GM21786 (cell line): ENCODE measurements at regions not wholly inside any gene's neighbourhood (a gene's known extent, or its start where the extent isn't known, plus 50 kb on each side); places are given as distances from the start of the nearest gene placed in this dataset.
"Not testable (repeated sequence)": the region's sequence is repeated elsewhere in the genome, so short reads cannot be mapped to it uniquely, and the experiment has no call there.

Experiments
- ATAC-seq: cut with Tn5 transposase; IDR thresholded peaks from one replicate; pipeline ENCODE4 v1.9.1; 2021; ENCODE audit not compliant: unreplicated experiment

DNA sequence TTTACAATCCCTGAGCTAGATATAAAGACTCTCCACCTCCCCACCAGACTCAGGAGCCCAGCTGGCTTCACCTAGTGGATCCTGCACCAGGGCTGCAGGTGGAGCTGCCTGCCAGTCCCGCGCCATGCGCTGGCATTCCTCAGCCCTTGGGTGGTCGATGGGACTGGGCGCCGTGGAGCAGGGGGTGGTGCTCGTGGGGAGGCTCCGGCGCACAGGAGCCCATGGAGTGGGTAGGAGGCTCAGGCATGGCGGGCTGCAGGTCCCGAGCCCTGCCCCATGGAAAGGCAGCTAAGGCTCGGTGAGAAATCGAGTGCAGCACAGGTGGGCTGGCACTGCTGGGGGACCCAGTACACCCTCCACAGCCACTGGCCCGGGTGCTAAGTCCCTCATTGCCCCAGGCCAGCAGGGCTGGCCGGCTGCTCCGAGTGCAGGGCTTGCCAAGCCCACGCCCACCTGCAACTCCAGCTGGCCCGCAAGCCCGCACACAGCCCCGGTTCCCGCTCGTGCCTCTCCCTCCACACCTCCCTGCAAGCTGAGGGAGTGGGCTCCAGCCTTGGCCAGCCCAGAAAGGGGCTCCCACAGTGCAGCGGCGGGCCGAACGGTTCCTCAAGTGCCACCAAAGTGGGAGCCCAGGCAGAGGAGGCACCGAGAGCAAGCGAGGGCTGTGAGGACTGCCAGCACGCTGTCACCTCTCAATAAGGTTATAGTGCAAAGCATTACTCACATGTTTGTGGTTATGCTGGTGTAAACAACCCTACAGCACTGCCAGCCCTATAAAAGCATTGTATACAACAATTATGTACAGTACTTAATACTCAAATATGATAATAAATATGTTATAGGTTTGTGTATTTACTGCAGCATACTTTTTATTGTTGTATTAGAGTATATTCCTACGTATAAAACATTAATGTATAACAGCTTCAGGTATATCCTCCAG lies 757.3 kb downstream of the SLC6A15 start:
- not testable (repeated sequence) for ATAC-seq

DNA sequence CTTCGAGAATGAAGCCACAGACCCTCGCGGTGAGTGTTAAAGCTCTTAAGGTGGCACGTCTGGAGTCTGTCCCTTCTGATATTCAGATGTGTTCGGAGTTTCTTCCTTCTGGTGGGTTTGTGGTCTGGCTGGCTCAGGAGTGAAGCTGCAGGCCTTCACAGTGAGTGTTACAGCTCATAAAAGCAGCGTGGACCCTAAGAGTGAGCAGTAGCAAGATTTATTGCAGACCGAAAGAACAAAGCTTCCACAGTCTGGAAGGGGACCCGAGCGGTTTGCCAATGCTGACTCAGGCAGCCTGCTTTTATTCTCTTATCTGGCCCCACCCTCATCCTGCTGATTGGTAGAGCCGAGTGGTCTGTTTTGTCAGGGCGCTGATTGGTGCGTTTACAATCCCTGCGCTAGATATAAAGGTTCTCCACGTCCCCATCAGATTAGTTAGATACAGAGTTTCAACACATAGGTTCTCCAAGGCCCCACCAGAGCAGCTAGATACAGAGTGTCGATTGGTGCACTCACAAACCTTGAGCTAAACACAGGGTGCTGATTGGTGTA lies 758.1 kb downstream of the SLC6A15 start:
- ATAC-seq, result not testable (repeated sequence)

- no peak for ATAC-seq
Observed at GRCh38 chr12:84150201-84150600, 762.4 kb downstream of the SLC6A15 start.

- ATAC-seq, result no peak
Observed at GRCh38 chr12:84148335-84148734, 764.3 kb downstream of the SLC6A15 start.

DNA sequence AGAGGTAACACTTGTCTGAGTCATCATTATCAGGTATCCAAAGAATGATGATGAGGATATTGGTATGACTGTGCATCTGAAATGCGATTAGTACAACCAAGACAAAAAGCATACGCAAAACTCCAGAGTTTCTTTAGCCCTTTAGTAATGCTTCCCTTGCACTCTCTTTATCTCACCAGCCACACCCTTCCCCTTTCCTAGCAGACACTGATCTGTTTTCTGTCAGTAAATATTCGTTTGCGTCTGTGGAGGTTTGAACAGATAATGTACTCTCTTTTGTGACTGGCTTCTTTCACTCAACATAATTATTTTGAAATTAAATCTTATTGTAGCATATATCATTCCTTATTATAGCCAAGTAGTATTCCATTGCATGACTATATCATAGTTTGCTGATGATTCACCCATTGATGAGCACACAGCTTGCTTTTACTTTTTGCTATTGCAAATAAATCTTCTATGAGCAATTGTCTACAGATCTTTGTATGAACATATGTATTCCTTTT lies 775.7 kb downstream of the SLC6A15 start:
- no peak for ATAC-seq

DNA sequence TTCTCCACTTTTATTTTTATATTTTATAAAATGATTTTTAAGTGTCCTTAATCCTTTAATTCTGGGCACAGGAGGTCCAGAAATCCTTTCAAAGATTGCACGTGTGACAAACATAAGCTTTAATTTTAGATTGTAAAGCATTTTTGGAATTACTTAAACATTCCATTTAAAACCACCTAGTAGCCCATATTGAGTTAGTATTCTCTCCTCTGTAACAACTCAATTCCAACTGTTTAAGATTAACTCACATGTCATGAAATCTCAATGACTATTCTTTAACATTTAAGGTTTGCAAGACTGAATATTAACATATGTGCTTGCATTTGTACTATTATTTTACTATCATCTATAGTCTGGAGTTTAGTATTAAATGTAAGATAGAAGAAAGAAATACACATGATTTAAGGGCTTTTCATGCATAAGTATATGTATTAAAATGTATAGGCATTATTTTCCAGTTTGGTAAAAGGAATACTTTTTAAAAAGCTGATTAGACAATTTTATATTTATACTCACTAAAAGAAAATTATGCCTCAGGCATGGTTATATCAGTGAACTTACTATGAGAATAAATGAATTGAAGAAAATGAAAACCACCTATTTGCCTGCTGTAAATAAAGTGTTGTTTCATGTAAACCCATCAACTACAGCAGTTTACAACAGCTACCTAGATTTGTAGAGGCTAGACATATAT lies 776.9 kb downstream of the SLC6A15 start:
- no peak for ATAC-seq

DNA sequence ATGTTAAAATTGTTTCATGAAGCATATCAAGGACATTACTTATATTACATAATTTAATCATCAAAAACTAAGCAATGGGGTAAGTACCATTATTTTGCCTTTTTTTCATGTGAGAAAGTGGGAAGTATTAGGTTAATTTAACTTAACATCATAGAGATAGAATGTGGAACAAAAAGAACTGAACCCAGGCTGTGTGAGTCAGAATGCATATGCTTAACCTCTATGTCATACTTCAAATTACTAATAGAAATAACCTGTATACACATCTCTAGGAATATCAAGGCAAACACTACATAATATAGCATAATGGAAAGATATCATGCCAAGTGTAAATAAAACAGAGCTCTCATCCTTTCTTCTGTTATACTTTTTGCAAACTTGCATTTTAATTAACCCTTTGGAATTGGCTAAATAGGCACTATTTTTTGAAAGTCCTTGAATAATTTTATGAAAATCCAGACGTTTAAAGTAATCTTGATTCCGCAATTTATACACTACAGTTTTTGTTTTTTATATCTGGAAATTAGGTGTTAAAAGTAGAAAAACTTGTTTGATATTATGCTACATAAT lies 777.7 kb downstream of the SLC6A15 start:
- ATAC-seq, result no peak

- ATAC-seq, result no peak
Observed at GRCh38 chr12:84131076-84131475, 781.5 kb downstream of the SLC6A15 start.

GRCh38 chr12:84128117-84128991 lies 784.2 kb downstream of the SLC6A15 start:
- ATAC-seq, result no peak

DNA sequence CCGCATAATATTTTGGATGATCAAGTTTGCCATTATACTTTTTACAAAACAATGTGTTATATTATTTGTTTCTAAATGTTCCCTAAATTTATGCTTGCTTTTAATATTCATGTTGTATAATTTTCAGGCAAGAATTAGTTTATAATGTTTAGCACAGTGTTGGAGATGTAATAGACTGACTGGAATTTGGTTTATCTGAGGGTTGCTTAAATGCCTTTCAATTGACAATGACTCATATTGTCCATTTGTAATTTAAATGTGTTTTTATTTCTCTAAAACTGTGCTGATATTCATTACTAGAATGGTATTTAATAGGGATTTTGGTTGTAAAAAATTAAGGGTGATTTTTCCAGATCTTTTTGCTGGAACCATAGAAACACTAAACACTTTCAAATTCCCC lies 788.4 kb downstream of the SLC6A15 start:
- ATAC-seq, result no peak

- no peak for ATAC-seq
Observed at GRCh38 chr12:84117190-84117589, 795.4 kb downstream of the SLC6A15 start.

DNA sequence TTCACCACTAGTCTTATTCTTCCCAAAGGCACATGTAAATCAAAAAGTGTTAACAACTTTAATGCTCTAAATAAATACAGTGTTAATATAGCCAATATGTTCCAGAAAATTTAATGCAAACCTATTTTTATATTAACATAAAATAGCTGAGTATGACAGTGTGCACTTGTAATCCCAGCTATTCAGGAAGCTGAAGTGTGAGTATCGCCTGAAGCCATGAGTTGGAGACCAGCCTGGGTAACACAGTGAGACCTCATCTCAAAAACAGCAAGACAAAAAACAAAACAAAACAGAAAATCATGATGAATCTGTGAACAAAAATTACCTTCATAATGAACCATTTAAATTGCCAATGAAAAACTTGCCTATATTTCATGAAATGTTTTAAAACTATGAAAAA lies 798.9 kb downstream of the SLC6A15 start:
- ATAC-seq, result no peak

GRCh38 chr12:84103886-84104285 lies 808.7 kb downstream of the SLC6A15 start:
- ATAC-seq, result not testable (repeated sequence)

- not testable (repeated sequence) for ATAC-seq
Observed at GRCh38 chr12:84101963-84102362, 810.6 kb downstream of the SLC6A15 start.

DNA sequence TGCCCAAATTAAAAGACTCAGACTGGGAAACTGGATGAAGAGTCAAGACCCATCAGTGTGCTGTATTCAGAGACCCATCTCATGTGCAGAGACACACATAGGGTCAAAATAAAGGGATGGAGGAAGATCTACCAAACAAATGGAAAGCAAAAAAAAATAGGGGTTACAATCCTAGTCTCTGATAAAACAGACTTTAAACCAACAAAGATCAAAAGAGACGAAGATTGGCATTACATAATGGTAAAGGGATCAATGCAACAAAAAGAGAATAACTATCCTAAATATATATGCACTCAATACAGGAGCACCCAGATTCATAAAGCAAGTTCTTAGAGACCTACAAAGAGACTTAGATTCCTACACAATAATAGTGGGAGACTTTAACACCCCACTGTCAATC lies 813.0 kb downstream of the SLC6A15 start:
- not testable (repeated sequence) for ATAC-seq

DNA sequence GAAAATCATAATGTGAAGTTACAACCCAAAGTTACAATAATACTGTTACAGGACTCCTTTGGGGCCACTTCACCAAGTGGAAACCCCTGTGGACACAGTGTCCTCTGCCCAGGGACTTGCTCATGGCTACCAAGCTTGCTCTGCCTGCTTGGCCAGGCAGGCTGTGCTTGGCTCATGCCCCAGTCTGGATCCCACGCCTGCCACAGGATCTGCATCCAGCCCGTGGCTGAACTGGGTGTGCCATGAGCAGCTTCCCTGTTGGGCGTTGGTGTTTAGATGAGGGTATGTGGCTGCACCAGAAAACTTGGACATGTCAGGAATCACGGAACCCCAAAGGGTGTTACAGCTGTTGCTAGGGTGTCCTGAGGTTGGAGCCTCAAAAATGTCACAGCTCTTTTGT lies 820.9 kb downstream of the SLC6A15 start:
- no peak for ATAC-seq

- ATAC-seq, result no peak
Observed at GRCh38 chr12:84089356-84089755, 823.2 kb downstream of the SLC6A15 start.

DNA sequence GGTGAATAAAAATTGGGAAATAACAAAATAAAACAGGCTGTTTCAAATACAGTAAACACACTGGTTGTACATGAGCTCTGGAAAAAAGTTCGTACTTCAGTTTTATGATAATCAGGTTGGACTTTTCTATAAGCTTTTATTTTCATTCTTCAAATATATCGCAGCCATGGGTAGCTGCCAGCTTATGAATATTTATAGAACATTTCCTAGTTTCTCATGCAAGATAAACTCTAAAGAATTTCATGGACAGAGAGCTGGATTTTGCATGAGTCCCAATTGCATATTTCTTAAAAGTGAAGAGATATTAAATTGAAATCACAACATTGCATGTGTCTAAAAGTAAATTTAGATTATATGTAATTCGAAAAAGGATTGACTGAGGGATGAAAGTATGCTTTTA lies 827.6 kb downstream of the SLC6A15 start:
- ATAC-seq, result no peak

GRCh38 chr12:84079626-84080025 lies 833.0 kb downstream of the SLC6A15 start:
- no peak for ATAC-seq

DNA sequence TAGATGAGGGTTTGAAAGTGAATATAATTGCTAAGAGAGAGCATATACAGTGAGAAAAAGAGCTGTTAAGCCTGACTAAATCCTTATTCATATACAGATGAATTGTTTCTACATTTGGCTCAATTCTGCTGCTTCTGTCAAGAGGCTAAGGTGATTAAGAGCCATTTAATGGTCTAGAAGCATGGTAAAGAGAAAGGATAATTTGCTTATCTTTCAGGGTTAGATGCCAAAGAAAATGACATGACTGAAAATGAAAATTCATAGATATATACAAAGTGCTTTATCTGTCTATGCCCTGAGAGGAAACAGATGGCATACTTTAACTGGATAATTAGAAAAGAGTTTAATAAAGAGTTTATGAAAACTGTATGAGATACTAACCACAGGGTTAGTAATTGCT lies 834.9 kb downstream of the SLC6A15 start:
- no peak for ATAC-seq
